ENCODE measurements at regions not wholly inside any gene's neighbourhood (a gene's known extent, or its start where the extent isn't known, plus 50 kb on each side); places are given as distances from the start of the nearest gene placed in this dataset.

- TF ChIP-seq POLR2AphosphoS5 (IDR thresholded peaks at IDR 0.05; ENCODE audit: insufficient read depth, low read depth, low read length) (no peak), CTCF (IDR thresholded peaks at IDR 0.05; ENCODE audit: extremely low read depth in 1 of 2, insufficient read depth in 1 of 2, low read depth in 1 of 2, low read length in 2 of 2) (no peak), POLR2A (IDR thresholded peaks at IDR 0.05; ENCODE audit: low read depth, low read length) (no peak), FOS (IDR thresholded peaks at IDR 0.05; ENCODE audit: borderline replicate concordance, insufficient read depth, low read length) (no peak)
These were observed 167.9 kb upstream of the MAF start for GRCh38 chr16:79768276-79768970.

All from endothelial cell of umbilical vein (primary cell).